HepG2 (cell line): ENCODE measurements at regions not wholly inside any gene's neighbourhood (a gene's known extent, or its start where the extent isn't known, plus 50 kb on each side); places are given as distances from the start of the nearest gene placed in this dataset.

Experiments
- ATAC-seq: fragments of 200-7000 bp; cut with Tn5 transposase; 3 replicates; pipeline ENCODE4 v1.9.1; 2020; ENCODE audit warnings: mild to moderate bottlenecking, moderate library complexity
- BruUV-seq: library from RNA; stranded (reverse); fragments of 400-500 nt; replicated peaks from 2 replicates; lab custom pipeline; 2021; lab: Mats Ljungman, UMichigan
- CTCF ChIA-PET: fragments of 300-600 bp; formaldehyde crosslinking; extraction: SDS; loops from one replicate; lab custom pipeline; 2021; ENCODE audit warnings: low total read pairs, inconsistent platforms, low intra/inter-chr PET ratio; lab: Yijun Ruan, JAX
- POLR2A ChIA-PET: fragments of 350-600 bp; sonication (Branson Sonifier 250); formaldehyde crosslinking; loops from one replicate; lab custom pipeline; 2020; ENCODE audit warnings: antibody characterized with exemption, inconsistent platforms; lab: Yijun Ruan, JAX
- DNase-seq: peaks from one replicate; pipeline ENCODE4 v3.0.0-alpha.2; 2015; ENCODE audit warnings: low spot score
- FAIRE-seq: peaks from 3 replicates; lab custom pipeline; 2011; peaks lifted over from hg19 to GRCh38; lab: Jason Lieb, UNC
- H2AFZ ChIP-seq: one replicate; pipeline ENCODE4 v1.6.1; 2011; ENCODE audit warnings: low read length, inconsistent platforms
- H3K27ac ChIP-seq: fragments of 300-600 bp; 3 replicates; pipeline ENCODE4 v1.8.0; 2011; ENCODE audit warnings: mixed run types, mild to moderate bottlenecking, mixed read lengths, low read length, inconsistent platforms; ENCODE audit not compliant: insufficient read depth; ENCODE audit errors: extremely low read length
- H3K27me3 ChIP-seq, 2 experiments: fragments of 200-600 bp in 1 of 2; 2 replicates in 1 of 2; 3 replicates in 1 of 2; pipeline versions ENCODE4 v1.6.0 to v1.8.0; 2011; ENCODE audit warnings: low read length in 2 of 2, mild to moderate bottlenecking in 2 of 2, moderate library complexity in 2 of 2, inconsistent platforms in 1 of 2; ENCODE audit not compliant: insufficient read depth in 2 of 2, control insufficient read depth in 1 of 2
- H3K36me3 ChIP-seq, 2 experiments: fragments of 200-600 bp in 1 of 2; replicated peaks in 1 of 2; 2 replicates in 1 of 2; 3 replicates in 1 of 2; pipeline versions ENCODE4 v1.5.1 to v1.8.0; 2011; ENCODE audit warnings: low read length in 2 of 2, inconsistent platforms in 1 of 2; ENCODE audit not compliant: insufficient read depth in 2 of 2, control insufficient read depth in 1 of 2
- H3K4me1 ChIP-seq: 2 replicates; pipeline ENCODE4 v1.5.1; 2012; ENCODE audit warnings: low read length, inconsistent platforms; ENCODE audit not compliant: insufficient read depth
- H3K4me2 ChIP-seq: 2 replicates; pipeline ENCODE4 v1.6.0; 2011; ENCODE audit warnings: low read depth, low read length, inconsistent platforms
- H3K4me3 ChIP-seq, 3 experiments: fragments of 200-600 bp in 1 of 3; sonication (generic), shearing (Covaris generic) in 1 of 3; replicated peaks in 1 of 3; 2 replicates each; pipeline ENCODE4 v1.5.1; 2011 to 2016; ENCODE audit warnings: low read length in 3 of 3, inconsistent platforms in 2 of 3, low read depth in 2 of 3, mild to moderate bottlenecking in 2 of 3, control low read depth in 1 of 3, mixed read lengths in 1 of 3; ENCODE audit not compliant: insufficient read depth in 1 of 3
- H3K79me2 ChIP-seq: one replicate; pipeline ENCODE4 v1.6.1; 2011; ENCODE audit warnings: low read length, inconsistent platforms; ENCODE audit not compliant: insufficient read depth
- H3K9ac ChIP-seq: 2 replicates; pipeline ENCODE4 v1.6.0; 2011; ENCODE audit warnings: mild to moderate bottlenecking, low read depth, low read length, inconsistent platforms; ENCODE audit not compliant: insufficient read depth
- H3K9me3 ChIP-seq: 2 replicates; pipeline ENCODE4 v1.5.1; 2012; ENCODE audit warnings: mild to moderate bottlenecking, low read length
- H4K20me1 ChIP-seq: 2 replicates; pipeline ENCODE4 v1.6.0; 2011; ENCODE audit warnings: inconsistent platforms, mild to moderate bottlenecking, low read length, moderate library complexity; ENCODE audit not compliant: insufficient read depth
- CBX1 ChIP-seq: IDR thresholded peaks from one replicate; pipeline ENCODE4 v1.6.1; 2016; ENCODE audit warnings: antibody characterized with exemption, low read depth
- CCDC6 ChIP-seq: sonication (generic); formaldehyde crosslinking; IDR thresholded peaks from 2 replicates; pipeline ENCODE4 v1.8.1; 2022; ENCODE audit warnings: mild to moderate bottlenecking, missing genetic modification reagents, moderate library complexity
- FOXK2 ChIP-seq: fragments of 450-650 bp; IDR thresholded peaks from 2 replicates; pipeline ENCODE4 v1.6.1; 2016
- HMG20A ChIP-seq: IDR thresholded peaks from 2 replicates; pipeline ENCODE4 v1.6.1; 2016; ENCODE audit warnings: borderline replicate concordance
- JUND ChIP-seq: sonication (generic); formaldehyde crosslinking; IDR thresholded peaks from 2 replicates; pipeline ENCODE4 v1.8.0; 2022; ENCODE audit warnings: mild to moderate bottlenecking, missing genetic modification reagents
- NCOR1 ChIP-seq: fragments of 200-600 bp; sonication (generic); IDR thresholded peaks from 2 replicates; pipeline ENCODE4 v1.7.0; 2017; ENCODE audit warnings: antibody characterized with exemption, low read length, borderline replicate concordance
- RBM39 ChIP-seq: fragments of 200-400 bp; formaldehyde crosslinking; IDR thresholded peaks from one replicate; pipeline ENCODE4 v1.6.1; 2018; ENCODE audit warnings: antibody characterized with exemption, mild to moderate bottlenecking, low read depth, low read length; ENCODE audit not compliant: poor library complexity, severe bottlenecking
- TARDBP ChIP-seq: sonication (generic); formaldehyde crosslinking; IDR thresholded peaks from 2 replicates; pipeline ENCODE4 v1.8.0; 2022; ENCODE audit warnings: mild to moderate bottlenecking, missing genetic modification reagents
- ZBTB2 ChIP-seq: sonication (generic); formaldehyde crosslinking; IDR thresholded peaks from 2 replicates; pipeline ENCODE4 v1.8.0; 2022; ENCODE audit warnings: low read depth, missing genetic modification reagents
- ZC3H4 ChIP-seq: sonication (generic); formaldehyde crosslinking; IDR thresholded peaks from 2 replicates; pipeline ENCODE4 v1.4.0; 2020; ENCODE audit warnings: missing genetic modification reagents, borderline replicate concordance
- ZNF260 ChIP-seq: sonication (generic); formaldehyde crosslinking; IDR thresholded peaks from 2 replicates; pipeline ENCODE4 v1.4.0; 2020; ENCODE audit warnings: missing genetic modification reagents, low read depth, mild to moderate bottlenecking, borderline replicate concordance
- WGBS: methylation state at CpG from one replicate; pipeline ENCODE4 v1.1.6; 2017; ENCODE audit warnings: low lambda C conversion rate; 5-methylcytosine and 5-hydroxymethylcytosine counted together
- in situ Hi-C: cut with HindIII; loops from 2 replicates; pipeline ENCODE4 v1.10.0; 2017; ENCODE audit warnings: low pct_unique_long_range_greater_than_20kb; ENCODE audit not compliant: extremely low pct_ligation_motif_present
- intact Hi-C: fragments of 100-400 bp; cut with micrococcal nuclease; formaldehyde crosslinking; loops from one replicate; pipeline ENCODE4 v1.10.0; 2022; ENCODE audit not compliant: unreplicated experiment
- TF ChIP-seq, protein P1 (sequence below): sonication (generic); formaldehyde crosslinking; IDR thresholded peaks from 2 replicates; pipeline ENCODE4 v1.8.0; 2022; ENCODE audit warnings: mild to moderate bottlenecking, missing genetic modification reagents, moderate library complexity

DNA sequence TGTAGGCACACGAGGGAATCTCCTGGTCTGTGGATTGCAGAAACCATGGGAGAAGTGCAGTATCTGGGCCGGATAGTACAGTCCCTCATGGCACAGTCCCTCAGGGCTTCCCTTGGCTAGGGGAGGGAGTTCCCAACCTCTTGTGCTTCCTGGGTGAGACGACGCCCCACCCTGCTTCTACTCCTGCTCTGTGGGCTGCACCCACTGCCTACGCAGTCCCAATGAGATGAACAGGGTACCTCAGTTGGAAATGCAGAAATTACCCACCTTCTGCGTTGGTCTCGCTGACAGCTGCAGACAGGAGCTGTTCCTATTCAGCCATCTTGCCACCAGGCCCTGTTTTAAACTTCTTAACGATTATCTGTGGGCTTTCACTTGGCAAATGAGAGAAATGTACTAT is 157.2 kb upstream of the CARD18 start:
- DNase-seq: no peak
- intact Hi-C loops (no loop called here), in situ Hi-C loops (no loop called here)
- Histone ChIP-seq H3K4me1 (no peaks in the 10 kb centered on the region), H3K36me3 (no peaks in the 10 kb centered on the region), H3K9me3 (no peaks in the 10 kb centered on the region), H3K79me2 (no peaks in the 10 kb centered on the region), H3K9ac (no peak overlapping the region), H3K27ac (no peak overlapping the region), H3K27me3 (no peaks in the 10 kb centered on the region), H2AFZ (no peak overlapping the region), H3K4me2 (no peak overlapping the region), H4K20me1 (no peaks in the 10 kb centered on the region), H3K4me3 (no peak overlapping the region)
- ChIA-PET POLR2A (no interaction called here), CTCF (no interaction called here)
- FAIRE-seq: no peak
- WGBS: 23% methylated on average over 8 of the region's 8 CpGs
- no TSS peak for BruUV-seq
- no peak for ATAC-seq
- no peak for TF ChIP-seq TARDBP (CRISPR knock-in tag)
- TF ChIP-seq RBM39: no peak
- TF ChIP-seq HMG20A (CRISPR knock-in tag): no peak
- TF ChIP-seq JUND: no peak
- no peak for TF ChIP-seq ZBTB2 (CRISPR knock-in tag)
- no peak for TF ChIP-seq CBX1
- no peak for TF ChIP-seq NCOR1
- TF ChIP-seq ZNF260 (CRISPR knock-in tag): no peak
- TF ChIP-seq CCDC6 (CRISPR knock-in tag): no peak
- TF ChIP-seq FOXK2: no peak
- TF ChIP-seq ZC3H4: no peak
- TF ChIP-seq, protein P1, sequence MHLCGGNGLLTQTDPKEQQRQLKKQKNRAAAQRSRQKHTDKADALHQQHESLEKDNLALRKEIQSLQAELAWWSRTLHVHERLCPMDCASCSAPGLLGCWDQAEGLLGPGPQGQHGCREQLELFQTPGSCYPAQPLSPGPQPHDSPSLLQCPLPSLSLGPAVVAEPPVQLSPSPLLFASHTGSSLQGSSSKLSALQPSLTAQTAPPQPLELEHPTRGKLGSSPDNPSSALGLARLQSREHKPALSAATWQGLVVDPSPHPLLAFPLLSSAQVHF (CRISPR knock-in tag): no peak
- TF ChIP-seq, all 625 proteins: peak for 0
